HT-29 (cell line): ENCODE measurements at regions not wholly inside any gene's neighbourhood (a gene's known extent, or its start where the extent isn't known, plus 50 kb on each side); places are given as distances from the start of the nearest gene placed in this dataset.
A peak's percentile ranks its signal among the peaks of the same experiment; 100 is the strongest.
"Not testable (repeated sequence)": the region's sequence is repeated elsewhere in the genome, so short reads cannot be mapped to it uniquely, and the experiment has no call there.

Source experiments
- DNase-seq: peaks from one replicate; pipeline ENCODE4 v3.0.0-alpha.2; 2015; ENCODE audit warnings: low spot score

- no peak for DNase-seq
Measured at GRCh38 chr13:54394908-54395307, 1366.3 kb downstream of the OLFM4 start.

- no peak for DNase-seq
Measured at GRCh38 chr13:54402495-54402894, 1373.9 kb downstream of the OLFM4 start.

- no peak for DNase-seq
Measured at GRCh38 chr13:54415753-54416366, 1387.2 kb downstream of the OLFM4 start.

GRCh38 chr13:54422946-54423345 lies 1394.3 kb downstream of the OLFM4 start:
- not testable (repeated sequence) for DNase-seq

GRCh38 chr13:54424344-54424743 lies 1395.7 kb downstream of the OLFM4 start:
- DNase-seq, result no peak

- DNase-seq, result peak; percentile 36
Measured at GRCh38 chr13:54433493-54434206, 1405.0 kb downstream of the OLFM4 start.

GRCh38 chr13:54440853-54441400 lies 1412.3 kb downstream of the OLFM4 start:
- DNase-seq, result not testable (repeated sequence)

- DNase-seq, result no peak
Measured at GRCh38 chr13:54445453-54445852, 1416.8 kb downstream of the OLFM4 start.

- DNase-seq, result no peak
Measured at GRCh38 chr13:54445865-54446264, 1417.3 kb downstream of the OLFM4 start.

GRCh38 chr13:54449922-54450321 lies 1421.3 kb downstream of the OLFM4 start:
- peak; percentile 56 for DNase-seq

- no peak for DNase-seq
Measured at GRCh38 chr13:54484166-54484565, 1455.6 kb downstream of the OLFM4 start.

GRCh38 chr13:54486421-54487166 lies 1458.0 kb downstream of the OLFM4 start:
- DNase-seq, result no peak

GRCh38 chr13:54489359-54489758 lies 1460.7 kb downstream of the OLFM4 start:
- no peak for DNase-seq

- DNase-seq, result no peak
Measured at GRCh38 chr13:54492995-54493394, 1464.4 kb downstream of the OLFM4 start.

- DNase-seq, result no peak
Measured at GRCh38 chr13:54511366-54511765, 1482.8 kb downstream of the OLFM4 start.

GRCh38 chr13:54513254-54513653 lies 1484.6 kb downstream of the OLFM4 start:
- DNase-seq, result no peak

GRCh38 chr13:54536112-54536511 lies 1507.5 kb downstream of the OLFM4 start:
- peak; percentile 40 for DNase-seq

GRCh38 chr13:54563286-54563685 lies 1534.7 kb downstream of the OLFM4 start:
- no peak for DNase-seq

GRCh38 chr13:54572037-54572436 lies 1543.4 kb downstream of the OLFM4 start:
- DNase-seq, result not testable (repeated sequence)

GRCh38 chr13:54573186-54573585 lies 1544.6 kb downstream of the OLFM4 start:
- DNase-seq, result no peak

- DNase-seq, result peak; percentile 52
Measured at GRCh38 chr13:54574791-54575190, 1546.2 kb downstream of the OLFM4 start.

GRCh38 chr13:54591540-54591939 lies 1562.9 kb downstream of the OLFM4 start:
- no peak for DNase-seq
